Neutrophil (primary cell): ENCODE measurements at regions not wholly inside any gene's neighbourhood (a gene's known extent, or its start where the extent isn't known, plus 50 kb on each side); places are given as distances from the start of the nearest gene placed in this dataset.
"Not testable (repeated sequence)": the region's sequence is repeated elsewhere in the genome, so short reads cannot be mapped to it uniquely, and the experiment has no call there.

ENCODE experiments used
- H3K27ac ChIP-seq: fragments of 200-600 bp; sonication (generic); 2 replicates; pipeline ENCODE4 v1.5.1; 2016; ENCODE audit warnings: mild to moderate bottlenecking, moderate library complexity
- H3K27me3 ChIP-seq: fragments of 200-600 bp; sonication (generic); 2 replicates; pipeline ENCODE4 v1.6.0; 2016; ENCODE audit warnings: mild to moderate bottlenecking
- H3K36me3 ChIP-seq: fragments of 200-600 bp; sonication (generic); 2 replicates; pipeline ENCODE4 v1.5.1; 2017
- H3K4me1 ChIP-seq, 2 experiments: fragments of 200-600 bp in 1 of 2; sonication (generic) in 1 of 2; 1 replicate in 1 of 2; 2 replicates in 1 of 2; pipeline versions ENCODE4 v1.5.1 to v1.6.1; 2013 to 2016; ENCODE audit warnings: low read depth in 1 of 2, low read length in 1 of 2, mild to moderate bottlenecking in 1 of 2, moderate library complexity in 1 of 2; ENCODE audit not compliant: control insufficient read depth in 1 of 2, insufficient read depth in 1 of 2
- H3K4me3 ChIP-seq, 2 experiments: fragments of 200-600 bp in 1 of 2; sonication (generic) in 1 of 2; 1 replicate in 1 of 2; 2 replicates in 1 of 2; pipeline ENCODE4 v1.5.1; 2013 to 2016; ENCODE audit warnings: low read depth in 1 of 2, low read length in 1 of 2, mild to moderate bottlenecking in 1 of 2, moderate library complexity in 1 of 2
- H3K9me3 ChIP-seq: fragments of 200-600 bp; sonication (generic); 2 replicates; pipeline ENCODE4 v1.5.1; 2016
- TF ChIP-seq, protein P1 (sequence below): fragments of 200-600 bp; sonication (generic); IDR thresholded peaks from 2 replicates; pipeline ENCODE4 v1.5.1; 2016; ENCODE audit warnings: antibody characterized with exemption

DNA sequence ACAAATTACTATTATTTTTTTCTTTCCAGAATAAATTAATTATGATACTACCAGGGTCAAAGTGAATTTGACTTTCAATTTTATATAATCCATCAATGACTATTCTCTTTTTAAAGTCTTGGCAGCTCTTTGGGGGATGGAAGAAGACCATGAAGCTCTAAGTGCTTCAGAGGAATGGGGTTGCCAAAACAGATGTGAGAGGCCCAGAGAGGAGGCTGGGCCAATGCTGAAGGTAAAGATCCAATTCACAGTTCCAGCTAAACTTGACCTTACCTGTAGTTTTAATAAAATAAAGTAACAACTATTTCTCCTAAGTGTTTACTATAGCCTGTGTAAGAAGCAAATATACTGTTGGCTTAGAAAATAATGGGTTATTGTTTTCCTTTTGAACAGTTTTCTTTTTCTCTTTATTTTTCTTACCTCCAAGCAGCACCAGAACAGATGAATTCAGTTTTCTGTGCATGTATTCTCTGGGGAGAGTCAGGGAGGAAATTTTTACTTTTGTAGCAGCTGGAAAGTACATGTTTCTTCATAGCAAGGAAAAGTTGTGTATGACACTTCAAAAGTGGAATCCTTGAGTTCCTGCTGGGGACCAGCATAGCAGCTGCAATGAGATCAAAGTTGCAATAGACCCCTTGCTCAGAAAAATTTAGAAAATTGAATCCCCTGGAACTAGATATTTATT lies 104.9 kb downstream of the CEP44 start:
- Histone ChIP-seq H3K27ac (no peak overlapping the region), H3K4me1 (no peaks in the 10 kb centered on the region), H3K4me3 (no peak overlapping the region), H3K36me3 (no peaks in the 10 kb centered on the region), H3K27me3 (no peaks in the 10 kb centered on the region), H3K9me3 (no peaks in the 10 kb centered on the region)
- TF ChIP-seq, protein P1, sequence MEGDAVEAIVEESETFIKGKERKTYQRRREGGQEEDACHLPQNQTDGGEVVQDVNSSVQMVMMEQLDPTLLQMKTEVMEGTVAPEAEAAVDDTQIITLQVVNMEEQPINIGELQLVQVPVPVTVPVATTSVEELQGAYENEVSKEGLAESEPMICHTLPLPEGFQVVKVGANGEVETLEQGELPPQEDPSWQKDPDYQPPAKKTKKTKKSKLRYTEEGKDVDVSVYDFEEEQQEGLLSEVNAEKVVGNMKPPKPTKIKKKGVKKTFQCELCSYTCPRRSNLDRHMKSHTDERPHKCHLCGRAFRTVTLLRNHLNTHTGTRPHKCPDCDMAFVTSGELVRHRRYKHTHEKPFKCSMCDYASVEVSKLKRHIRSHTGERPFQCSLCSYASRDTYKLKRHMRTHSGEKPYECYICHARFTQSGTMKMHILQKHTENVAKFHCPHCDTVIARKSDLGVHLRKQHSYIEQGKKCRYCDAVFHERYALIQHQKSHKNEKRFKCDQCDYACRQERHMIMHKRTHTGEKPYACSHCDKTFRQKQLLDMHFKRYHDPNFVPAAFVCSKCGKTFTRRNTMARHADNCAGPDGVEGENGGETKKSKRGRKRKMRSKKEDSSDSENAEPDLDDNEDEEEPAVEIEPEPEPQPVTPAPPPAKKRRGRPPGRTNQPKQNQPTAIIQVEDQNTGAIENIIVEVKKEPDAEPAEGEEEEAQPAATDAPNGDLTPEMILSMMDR: no peak

DNA sequence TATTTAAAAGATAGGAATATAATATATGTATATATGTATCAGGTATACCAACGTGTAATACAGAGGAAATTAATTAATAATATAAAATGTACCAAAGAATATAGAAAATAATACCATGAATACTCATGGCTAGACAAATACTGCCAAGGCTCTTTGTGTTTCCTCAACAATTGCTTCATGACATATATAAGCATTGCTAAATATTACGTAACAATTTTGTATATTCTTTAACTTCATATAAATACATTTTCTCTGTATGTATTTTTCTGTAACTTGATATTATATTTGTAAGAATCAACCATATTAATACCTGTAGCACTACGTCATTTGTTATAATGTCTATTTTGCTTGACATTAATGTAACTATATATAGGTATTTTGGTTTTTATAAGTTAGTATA lies 104.0 kb downstream of the CEP44 start:
- Histone ChIP-seq H3K4me1 (no peaks in the 10 kb centered on the region), H3K9me3 (no peaks in the 10 kb centered on the region), H3K4me3 (no peak overlapping the region), H3K36me3 (no peaks in the 10 kb centered on the region), H3K27me3 (no peaks in the 10 kb centered on the region), H3K27ac (no peak overlapping the region)
- TF ChIP-seq, protein P1: no peak

DNA sequence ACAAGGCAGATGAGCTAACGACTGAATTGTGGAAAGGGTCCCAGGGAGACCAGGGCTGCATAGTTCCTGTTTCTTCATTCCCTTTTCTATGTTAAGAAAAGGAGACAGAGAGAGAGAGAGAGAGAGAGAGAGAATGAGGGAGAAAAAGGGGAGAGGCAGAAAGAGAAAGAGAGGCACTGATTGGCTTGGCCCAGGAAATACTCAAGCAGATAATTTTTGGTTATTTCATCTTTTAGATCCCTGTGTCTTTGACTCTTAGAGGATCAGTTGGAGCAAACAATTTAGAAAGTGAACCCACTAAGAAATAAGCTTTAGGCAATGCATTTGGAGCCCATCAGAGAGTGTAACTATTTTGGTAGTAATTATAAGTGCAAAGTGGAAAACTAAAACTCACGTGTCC lies 103.4 kb downstream of the CEP44 start:
- Histone ChIP-seq H3K4me3 (no peak overlapping the region), H3K27ac (no peak overlapping the region), H3K4me1 (no peaks in the 10 kb centered on the region), H3K36me3 (no peaks in the 10 kb centered on the region), H3K27me3 (no peaks in the 10 kb centered on the region), H3K9me3 (no peaks in the 10 kb centered on the region)
- TF ChIP-seq, protein P1: no peak

DNA sequence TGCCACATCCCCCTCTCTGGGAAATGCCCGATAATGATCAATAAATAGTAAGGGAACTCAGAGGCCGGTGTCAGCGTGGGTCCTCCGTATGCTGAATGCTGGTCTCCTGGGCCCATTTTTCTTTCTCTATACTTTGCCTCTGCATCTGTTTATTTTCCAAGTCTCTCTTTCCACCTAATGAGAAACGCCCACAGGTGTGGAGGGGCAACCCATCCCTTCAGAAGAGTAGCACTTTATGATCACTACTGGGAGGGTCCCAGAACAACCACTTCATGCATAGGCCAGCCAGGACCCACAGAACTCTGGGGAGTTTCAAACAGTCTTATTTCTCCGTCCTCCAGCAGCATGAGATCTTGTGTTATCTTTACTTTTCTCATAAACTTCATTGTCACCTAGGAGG lies 100.1 kb downstream of the CEP44 start:
- H3K4me1 ChIP-seq: no peaks in the 10 kb centered on the region
- no peak overlapping the region for H3K4me3 ChIP-seq
- TF ChIP-seq, protein P1: no peak
- no peaks in the 10 kb centered on the region for H3K27me3 ChIP-seq
- H3K9me3 ChIP-seq: no peaks in the 10 kb centered on the region
- no peak overlapping the region for H3K27ac ChIP-seq
- no peaks in the 10 kb centered on the region for H3K36me3 ChIP-seq

DNA sequence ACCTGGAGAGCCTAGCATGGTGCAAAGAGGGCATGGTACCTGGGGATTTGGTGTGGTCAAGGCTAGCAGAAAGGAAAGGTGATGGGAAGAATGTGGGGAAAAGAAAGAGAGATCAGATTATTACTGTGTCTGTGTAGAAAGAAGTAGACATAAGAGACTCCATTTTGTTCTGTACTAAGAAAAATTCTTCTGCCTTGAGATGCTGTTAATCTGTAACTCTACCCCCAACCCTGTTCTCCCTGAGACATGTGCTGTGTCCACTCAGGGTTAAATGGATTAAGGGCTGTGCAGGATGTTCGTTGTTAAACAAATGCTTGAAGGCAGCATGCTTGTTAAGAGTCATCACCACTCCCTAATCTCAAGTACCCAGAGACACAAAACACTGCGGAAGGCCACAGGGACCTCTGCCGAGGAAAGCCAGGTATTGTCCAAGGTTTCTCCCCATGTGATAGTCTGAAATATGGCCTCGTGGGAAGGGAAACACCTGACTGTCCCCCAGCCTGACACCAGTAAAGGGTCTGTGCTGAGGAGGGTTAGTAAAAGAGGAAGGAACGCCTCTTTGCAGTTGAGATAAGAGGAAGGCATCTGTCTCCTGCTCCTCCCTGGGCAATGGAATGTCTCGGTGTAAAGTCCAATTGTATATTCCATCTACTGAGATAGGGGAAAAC lies 99.4 kb downstream of the CEP44 start:
- H3K4me3 ChIP-seq: not testable (repeated sequence)

More for the DNA sequence above, 99.4 kb downstream of the CEP44 start:
- not testable (repeated sequence) for H3K9me3 ChIP-seq, H3K36me3 ChIP-seq, H3K27ac ChIP-seq, H3K4me1 ChIP-seq, H3K27me3 ChIP-seq
